Bronchial epithelial cell (primary cell): ENCODE measurements at regions not wholly inside any gene's neighbourhood (a gene's known extent, or its start where the extent isn't known, plus 50 kb on each side); places are given as distances from the start of the nearest gene placed in this dataset.

Experiments used
- DNase-seq: peaks from one replicate; pipeline ENCODE4 v3.0.0-alpha.2; 2010; ENCODE audit warnings: low read depth
- FAIRE-seq: peaks from 2 replicates; lab custom pipeline; 2011; peaks lifted over from hg19 to GRCh38; lab: Jason Lieb, UNC
- H3K27me3 ChIP-seq: 2 replicates; pipeline ENCODE4 v1.5.1; 2011; ENCODE audit warnings: low read length; ENCODE audit not compliant: control insufficient read depth, insufficient read depth
- H3K36me3 ChIP-seq: 2 replicates; pipeline ENCODE4 v1.5.1; 2011; ENCODE audit warnings: low read length; ENCODE audit not compliant: control insufficient read depth, insufficient read depth
- H3K4me3 ChIP-seq: 2 replicates; pipeline ENCODE4 v1.5.1; 2011; ENCODE audit warnings: mild to moderate bottlenecking, low read depth, low read length, control low read depth
- CTCF ChIP-seq: IDR thresholded peaks from 2 replicates; pipeline ENCODE4 v1.5.1; 2011; ENCODE audit warnings: mild to moderate bottlenecking, moderate library complexity, low read length, control low read depth, inconsistent platforms; ENCODE audit not compliant: insufficient read depth, severe bottlenecking

GRCh38 chr7:20016669-20017068, 200.5 kb downstream of the MACC1 start:
- H3K27me3 ChIP-seq: no peaks in the 10 kb centered on the region
- H3K36me3 ChIP-seq: no peaks in the 10 kb centered on the region
- FAIRE-seq (no peak), DNase-seq (no peak)
- no peak overlapping the region for H3K4me3 ChIP-seq
- TF ChIP-seq CTCF: no peak

- H3K36me3 ChIP-seq: no peaks in the 10 kb centered on the region
- no peak for DNase-seq
- no peak overlapping the region for H3K4me3 ChIP-seq
- no peak for FAIRE-seq
- no peaks in the 10 kb centered on the region for H3K27me3 ChIP-seq
- no peak for TF ChIP-seq CTCF
Measured at GRCh38 chr7:20013536-20013935, 203.6 kb downstream of the MACC1 start.

DNA sequence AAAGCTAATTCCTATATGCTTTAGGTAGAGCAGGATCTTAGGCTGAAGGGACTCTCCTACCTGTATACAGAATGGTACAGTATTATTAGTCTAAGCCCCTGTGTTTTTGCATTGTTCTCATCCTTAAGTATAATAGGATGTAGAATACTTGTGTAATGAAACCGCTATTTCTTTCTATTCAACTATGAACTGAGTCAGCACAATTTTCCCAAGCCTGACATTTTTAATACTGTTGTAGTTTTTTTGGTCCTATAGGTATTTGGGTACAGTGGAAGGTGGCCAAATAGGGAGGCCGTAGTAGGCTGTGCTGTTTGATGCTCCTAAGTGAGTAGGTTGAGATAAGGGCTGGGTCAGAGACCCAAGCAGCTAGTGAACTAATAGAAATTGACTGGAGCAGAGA, 205.1 kb downstream of the MACC1 start:
- Histone ChIP-seq H3K27me3 (no peaks in the 10 kb centered on the region), H3K4me3 (no peak overlapping the region), H3K36me3 (no peaks in the 10 kb centered on the region)
- TF ChIP-seq CTCF: no peak
- FAIRE-seq (no peak), DNase-seq (no peak)

- DNase-seq: no peak
- H3K27me3 ChIP-seq: no peaks in the 10 kb centered on the region
- TF ChIP-seq CTCF: no peak
- no peak for FAIRE-seq
- H3K36me3 ChIP-seq: no peaks in the 10 kb centered on the region
- no peak overlapping the region for H3K4me3 ChIP-seq
Measured at GRCh38 chr7:20010877-20011276, 206.3 kb downstream of the MACC1 start.

DNA sequence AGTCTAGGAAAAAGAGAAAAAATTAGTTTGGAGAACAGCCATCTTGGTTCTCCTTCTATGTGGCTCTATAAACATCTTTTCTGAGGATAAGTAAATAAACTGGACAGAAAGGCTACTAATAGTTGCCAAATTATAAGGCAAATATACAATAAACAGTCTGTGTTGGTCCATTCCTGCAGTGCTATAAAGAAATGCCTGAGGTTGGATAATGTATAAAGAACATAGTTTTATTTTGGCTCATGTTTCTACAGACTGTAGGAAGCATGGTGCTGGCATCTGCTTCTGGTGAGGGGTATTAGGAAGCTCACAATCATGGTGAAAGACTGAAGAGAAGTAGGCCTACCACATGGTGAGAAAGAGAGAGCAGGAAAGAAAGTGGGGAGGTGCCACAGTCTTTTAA, 209.7 kb downstream of the MACC1 start:
- no peaks in the 10 kb centered on the region for H3K36me3 ChIP-seq
- FAIRE-seq (no peak), DNase-seq (no peak)
- H3K4me3 ChIP-seq: no peak overlapping the region
- no peaks in the 10 kb centered on the region for H3K27me3 ChIP-seq
- TF ChIP-seq CTCF: no peak

DNA sequence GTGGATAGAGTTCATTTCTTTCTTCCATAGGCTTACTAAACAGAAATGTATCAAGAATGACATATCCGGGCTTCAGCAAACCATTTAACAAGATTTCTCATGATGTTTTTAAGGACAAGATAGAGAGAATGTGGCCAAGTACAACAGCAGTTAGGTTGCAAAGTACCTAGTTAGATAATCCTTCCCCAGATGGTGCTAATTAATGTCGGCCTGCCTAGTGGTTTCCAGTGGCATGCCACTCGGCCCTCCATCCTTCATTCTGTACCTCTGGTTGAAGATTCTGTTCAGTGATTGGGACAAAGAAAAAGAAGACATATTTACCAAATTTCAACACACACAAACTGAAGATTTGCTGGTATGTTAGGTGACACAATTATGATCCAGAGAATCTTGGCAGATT, 212.1 kb downstream of the MACC1 start:
- Histone ChIP-seq H3K4me3 (no peak overlapping the region), H3K36me3 (no peaks in the 10 kb centered on the region), H3K27me3 (no peaks in the 10 kb centered on the region)
- no peak for FAIRE-seq
- no peak for DNase-seq
- TF ChIP-seq CTCF: no peak
